HG02981 (cell line): ENCODE measurements at regions not wholly inside any gene's neighbourhood (a gene's known extent, or its start where the extent isn't known, plus 50 kb on each side); places are given as distances from the start of the nearest gene placed in this dataset.

ENCODE experiments used
- ATAC-seq: cut with Tn5 transposase; IDR thresholded peaks from one replicate; pipeline ENCODE4 v1.9.1; 2021; ENCODE audit warnings: mild to moderate bottlenecking, moderate library complexity; ENCODE audit not compliant: unreplicated experiment

- no peak for ATAC-seq
These were observed 477.2 kb downstream of the GPAM start for GRCh38 chr10:111706331-111706730.

GRCh38 chr10:111707076-111707475, 476.5 kb downstream of the GPAM start:
- no peak for ATAC-seq

GRCh38 chr10:111709603-111710002, 474.0 kb downstream of the GPAM start:
- no peak for ATAC-seq

GRCh38 chr10:111716032-111716431, 467.5 kb downstream of the GPAM start:
- no peak for ATAC-seq

GRCh38 chr10:111724121-111724520, 459.4 kb downstream of the GPAM start:
- no peak for ATAC-seq

GRCh38 chr10:111725050-111725449, 458.5 kb downstream of the GPAM start:
- no peak for ATAC-seq

GRCh38 chr10:111732166-111732785, 451.3 kb downstream of the GPAM start:
- no peak for ATAC-seq

GRCh38 chr10:111739125-111739873, 444.3 kb downstream of the GPAM start:
- ATAC-seq, result no peak

GRCh38 chr10:111739874-111740139, 443.8 kb downstream of the GPAM start:
- no peak for ATAC-seq

GRCh38 chr10:111745982-111746381, 437.6 kb downstream of the GPAM start:
- ATAC-seq, result no peak

- no peak for ATAC-seq
These were observed 435.8 kb downstream of the GPAM start for GRCh38 chr10:111747751-111748150.

GRCh38 chr10:111748184-111748583, 435.4 kb downstream of the GPAM start:
- no peak for ATAC-seq

GRCh38 chr10:111750165-111750849, 433.3 kb downstream of the GPAM start:
- ATAC-seq, result no peak

- ATAC-seq, result peak; percentile 82
These were observed 427.1 kb downstream of the GPAM start for GRCh38 chr10:111756217-111757061.

- ATAC-seq, result no peak
These were observed 425.0 kb downstream of the GPAM start for GRCh38 chr10:111758593-111758992.

- no peak for ATAC-seq
These were observed 421.5 kb downstream of the GPAM start for GRCh38 chr10:111762114-111762513.

GRCh38 chr10:111765216-111765615, 418.3 kb downstream of the GPAM start:
- ATAC-seq, result no peak

GRCh38 chr10:111766464-111766863, 417.1 kb downstream of the GPAM start:
- no peak for ATAC-seq

GRCh38 chr10:111767661-111768060, 415.9 kb downstream of the GPAM start:
- no peak for ATAC-seq

GRCh38 chr10:111773950-111774349, 409.6 kb downstream of the GPAM start:
- ATAC-seq, result no peak

GRCh38 chr10:111774486-111774885, 409.1 kb downstream of the GPAM start:
- no peak for ATAC-seq
